Fibroblast of pulmonary artery (primary cell): ENCODE measurements at regions not wholly inside any gene's neighbourhood (a gene's known extent, or its start where the extent isn't known, plus 50 kb on each side); places are given as distances from the start of the nearest gene placed in this dataset.

ENCODE experiments used
- DNase-seq: peaks from one replicate; pipeline ENCODE4 v3.0.0-alpha.2; 2010; ENCODE audit warnings: low read depth
- H3K4me3 ChIP-seq: replicated peaks from 2 replicates; pipeline ENCODE4 v1.5.1; 2011; ENCODE audit warnings: low read depth, mild to moderate bottlenecking, control low read depth, low read length, moderate library complexity
- CTCF ChIP-seq: IDR thresholded peaks from 2 replicates; pipeline ENCODE4 v1.5.1; 2011; ENCODE audit warnings: mild to moderate bottlenecking, control low read depth, low read length, inconsistent platforms; ENCODE audit errors: missing control alignments

GRCh38 chr2:195017890-195018289 is 639.1 kb upstream of the SLC39A10 start:
- no peak overlapping the region for H3K4me3 ChIP-seq
- no peak for TF ChIP-seq CTCF
- no peak for DNase-seq

DNA sequence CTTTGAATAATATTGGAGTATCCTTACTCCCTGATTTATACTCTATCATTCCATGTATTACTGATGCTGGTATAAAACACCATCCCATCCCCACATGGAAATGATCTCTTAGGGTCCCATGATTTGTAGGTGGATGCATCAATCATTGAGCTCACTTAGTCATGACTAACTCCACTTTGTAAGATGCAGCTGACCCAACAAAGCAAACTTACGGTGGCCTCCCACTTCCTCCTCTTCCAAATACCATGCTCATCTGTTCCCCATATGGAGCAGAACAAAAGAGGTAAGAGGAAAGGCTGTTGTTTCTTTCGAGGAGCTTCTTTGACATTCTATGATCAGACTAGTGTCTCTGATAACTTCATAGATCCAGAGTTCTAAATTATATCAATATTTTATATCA is 640.2 kb upstream of the SLC39A10 start:
- no peak for DNase-seq
- no peak overlapping the region for H3K4me3 ChIP-seq
- no peak for TF ChIP-seq CTCF

GRCh38 chr2:195009202-195009601 is 647.8 kb upstream of the SLC39A10 start:
- no peak overlapping the region for H3K4me3 ChIP-seq
- TF ChIP-seq CTCF = no peak
- peak; percentile 18 for DNase-seq

DNA sequence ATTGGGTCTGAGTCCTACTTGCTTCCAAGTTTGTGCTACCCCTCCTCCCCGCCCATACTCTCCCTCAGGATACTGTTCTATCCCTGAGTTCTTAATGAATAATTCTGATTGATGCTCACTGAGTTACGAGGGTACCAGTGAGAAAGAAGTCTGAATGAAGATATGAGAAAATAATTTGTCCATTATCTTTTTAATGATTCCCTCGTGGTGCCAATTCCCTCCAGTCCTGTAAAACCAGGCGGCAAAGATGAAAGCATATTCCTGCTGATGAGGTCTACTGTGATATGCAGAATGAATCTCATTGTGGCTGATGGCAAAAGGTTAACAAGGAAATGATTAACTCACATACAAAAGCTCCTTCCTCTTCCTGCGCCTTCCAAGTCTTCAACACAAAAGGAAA is 650.2 kb upstream of the SLC39A10 start:
- no peak for DNase-seq
- no peak for TF ChIP-seq CTCF
- H3K4me3 ChIP-seq = no peak overlapping the region

DNA sequence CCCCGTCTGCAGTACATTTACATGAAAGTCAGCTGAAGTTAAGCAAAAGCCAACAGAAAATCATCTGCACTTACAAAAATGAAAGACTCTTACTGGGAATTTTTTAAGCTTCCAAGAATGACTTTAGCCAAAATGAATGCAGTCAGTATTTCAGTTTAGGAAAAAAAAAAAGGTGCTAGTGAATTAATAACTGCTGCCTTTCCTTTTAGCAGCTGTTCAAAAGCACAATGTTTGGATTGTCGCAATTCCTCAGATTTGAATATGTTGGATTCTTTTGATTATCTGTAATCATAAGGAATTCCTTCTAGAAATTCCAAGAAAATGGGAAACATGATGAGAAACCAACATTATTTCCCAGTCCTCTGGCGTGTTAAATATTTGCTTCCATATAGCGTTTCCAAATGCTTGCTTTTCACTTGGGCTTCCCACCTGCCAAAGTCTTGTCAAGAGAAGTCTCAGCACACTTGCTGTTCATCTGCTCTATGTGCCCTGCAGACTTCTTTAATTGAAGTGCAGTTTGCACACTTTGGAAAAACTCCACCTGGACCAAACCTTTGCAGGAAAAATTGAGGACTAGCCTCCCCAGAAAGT is 653.0 kb upstream of the SLC39A10 start:
- DNase-seq = no peak
- no peak overlapping the region for H3K4me3 ChIP-seq
- no peak for TF ChIP-seq CTCF

DNA sequence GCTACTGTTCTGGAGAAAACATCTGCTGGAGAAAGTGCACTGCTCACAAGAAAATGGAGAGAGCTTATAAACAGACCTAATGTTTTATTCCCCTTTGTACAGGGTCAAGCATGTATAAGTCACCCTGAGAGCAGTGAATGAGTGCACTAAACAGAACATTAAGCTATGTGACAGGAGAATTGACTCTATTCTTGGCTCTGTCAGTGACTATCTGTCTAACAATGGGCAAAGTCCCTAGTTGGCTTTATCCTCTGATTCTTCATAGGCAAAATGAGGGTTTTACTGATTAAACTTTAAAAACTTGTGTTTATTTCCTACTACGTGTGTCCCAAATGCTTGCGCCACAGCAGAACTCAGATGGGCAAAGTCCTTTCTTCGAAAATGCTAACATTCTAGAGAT is 655.1 kb upstream of the SLC39A10 start:
- TF ChIP-seq CTCF = no peak
- H3K4me3 ChIP-seq = no peak overlapping the region
- DNase-seq = no peak

DNA sequence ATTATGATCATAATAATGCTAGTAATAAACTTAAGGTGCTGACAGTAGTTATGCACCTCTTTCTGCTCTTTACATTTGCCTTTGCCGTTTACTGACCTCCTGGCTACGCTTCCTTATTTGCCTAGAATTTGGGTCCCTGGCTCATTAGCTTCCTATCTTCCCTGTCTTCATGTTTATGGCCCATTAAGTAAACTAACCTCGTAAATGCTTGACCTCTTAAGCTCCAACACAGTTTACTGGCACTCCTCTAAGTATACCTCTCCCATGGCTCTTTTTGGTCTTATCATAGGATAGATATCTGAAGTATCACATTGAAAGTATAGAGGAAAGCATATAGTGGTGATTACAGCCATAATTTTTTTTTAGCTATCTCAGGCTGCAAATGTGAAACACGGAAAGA is 657.3 kb upstream of the SLC39A10 start:
- H3K4me3 ChIP-seq = no peak overlapping the region
- DNase-seq = no peak
- no peak for TF ChIP-seq CTCF
